Activated naive CD4-positive, alpha-beta T cell treated with anti-CD3 and anti-CD28 coated beads, Interleukin-2, amount 50 U/mL, for 16 hours (primary cell): ENCODE measurements at regions not wholly inside any gene's neighbourhood (a gene's known extent, or its start where the extent isn't known, plus 50 kb on each side); places are given as distances from the start of the nearest gene placed in this dataset.
A peak's percentile ranks its signal among the peaks of the same experiment; 100 is the strongest.
"Not testable (repeated sequence)": the region's sequence is repeated elsewhere in the genome, so short reads cannot be mapped to it uniquely, and the experiment has no call there.

Experiments
- DNase-seq: peaks from one replicate; pipeline ENCODE4 v3.0.0-alpha.2; 2020

DNA sequence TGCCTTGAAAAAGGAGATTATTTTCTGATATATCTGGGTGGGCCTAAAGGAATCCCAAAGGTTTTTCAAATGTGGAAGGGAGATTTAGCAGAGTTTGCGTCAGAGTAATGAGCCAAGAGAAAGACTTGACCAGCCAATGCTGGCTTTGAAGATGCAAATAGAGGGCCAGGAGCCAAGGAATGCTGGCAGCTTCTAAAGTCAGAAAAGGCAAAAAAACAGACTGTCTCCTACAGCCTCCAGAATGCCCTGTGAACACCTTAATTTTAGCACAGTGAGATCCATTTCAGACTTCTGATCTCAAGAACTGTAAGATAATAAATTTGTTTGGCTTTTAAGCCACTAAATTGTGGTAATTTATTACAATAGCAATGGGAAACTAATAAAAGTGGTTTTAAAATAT, 122.6 kb upstream of the FREM1 start:
- DNase-seq: no peak

DNA sequence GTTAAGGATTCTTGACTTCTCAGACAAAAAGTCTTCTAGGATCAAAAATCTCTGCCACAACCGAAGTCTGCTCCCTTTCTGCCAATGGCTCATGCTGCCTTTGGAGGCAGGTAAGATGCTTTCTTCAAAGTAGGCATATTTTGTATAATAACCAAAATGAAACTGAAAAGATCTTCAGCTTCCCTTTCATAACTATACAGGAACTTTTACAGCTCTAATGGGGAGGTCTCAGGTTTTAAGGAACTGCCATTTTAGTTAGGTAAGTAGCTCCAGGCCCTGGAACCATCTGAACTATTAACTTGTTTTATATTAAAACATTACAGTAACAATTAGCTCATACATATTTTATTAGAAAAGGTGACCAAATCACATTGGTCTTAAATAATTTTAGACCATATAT, 110.9 kb upstream of the FREM1 start:
- no peak for DNase-seq

DNA sequence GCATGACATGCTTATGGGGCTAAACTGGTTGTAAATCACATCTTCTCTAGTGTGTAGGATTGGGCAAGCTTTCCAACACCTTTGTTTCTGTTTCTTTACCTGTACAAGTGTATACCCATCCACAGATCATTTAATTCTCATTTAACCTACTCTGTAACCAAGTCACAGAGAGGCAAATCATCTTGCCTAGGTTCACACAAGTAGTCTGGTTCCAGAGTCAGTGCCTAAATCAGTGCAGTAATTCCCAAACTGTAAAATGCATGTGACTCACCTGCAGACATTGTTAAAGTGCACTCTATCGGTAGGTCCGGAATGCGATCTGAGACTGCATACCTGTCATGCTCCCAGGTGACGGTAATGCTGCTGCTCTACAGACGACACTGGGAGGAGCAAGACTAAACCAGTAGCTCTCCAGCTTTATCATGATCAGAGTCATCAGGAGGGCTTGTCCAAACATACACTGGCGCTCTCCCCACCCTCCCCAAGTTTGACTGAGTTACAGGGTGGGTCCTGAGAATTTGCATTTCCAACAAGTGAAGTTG, 107.9 kb upstream of the FREM1 start:
- no peak for DNase-seq

DNA sequence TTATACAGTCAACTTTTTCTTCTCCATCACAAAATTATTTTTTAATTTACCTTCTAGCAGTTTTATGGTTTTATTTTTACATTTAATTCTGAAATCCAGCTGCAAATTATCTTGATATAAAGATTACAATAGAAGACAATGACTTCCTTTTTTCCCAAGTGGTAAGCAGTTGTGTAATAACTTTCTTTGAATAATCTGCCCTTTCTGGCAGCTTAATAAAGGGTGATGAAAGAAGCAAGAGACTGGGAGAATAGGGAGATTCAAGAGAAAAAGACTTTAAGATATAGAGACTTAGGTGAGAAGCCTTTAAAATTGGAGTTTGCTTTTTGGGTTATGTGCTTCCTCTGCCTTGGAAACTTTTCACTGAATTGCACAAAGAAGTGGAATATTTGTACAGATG, 100.4 kb upstream of the FREM1 start:
- DNase-seq: no peak

DNA sequence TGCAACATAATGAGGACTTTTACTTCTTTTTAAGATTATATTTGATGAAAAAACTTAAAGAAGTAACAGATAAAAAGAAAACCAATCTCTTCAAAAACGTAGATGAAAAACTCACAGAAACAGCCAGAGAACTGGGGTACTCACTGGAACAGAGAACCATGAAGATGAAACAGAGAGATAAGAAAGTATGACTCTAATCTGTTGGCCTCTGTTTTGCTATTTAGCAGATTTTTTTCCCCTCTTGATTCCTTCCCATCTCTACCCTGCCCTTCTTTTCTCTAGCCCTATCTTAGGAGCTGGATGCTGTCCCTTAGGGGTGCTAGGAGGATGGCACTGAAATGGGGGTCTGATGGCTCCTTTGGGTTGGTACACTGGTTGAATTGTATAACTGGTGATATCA, 97.5 kb upstream of the FREM1 start:
- no peak for DNase-seq

DNA sequence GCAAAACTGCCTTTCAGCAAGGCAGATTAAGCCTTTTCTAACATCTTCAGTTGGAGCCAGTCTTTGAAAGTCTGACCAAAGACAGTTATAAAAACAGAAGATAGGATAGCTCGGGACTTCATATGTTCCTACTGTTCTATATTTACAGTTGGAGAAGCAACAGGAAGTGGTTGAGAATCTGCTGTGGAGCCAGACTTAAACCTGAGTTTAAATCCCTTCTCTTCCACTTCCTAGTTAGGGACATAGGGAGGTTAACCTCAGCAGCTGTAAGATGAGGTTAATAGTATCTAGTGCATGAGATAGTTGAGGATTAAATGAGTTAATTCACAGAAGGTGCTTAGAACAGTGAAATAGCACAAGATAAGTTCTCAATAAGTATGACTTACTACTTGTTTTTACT, 84.5 kb upstream of the FREM1 start:
- DNase-seq: no peak

DNA sequence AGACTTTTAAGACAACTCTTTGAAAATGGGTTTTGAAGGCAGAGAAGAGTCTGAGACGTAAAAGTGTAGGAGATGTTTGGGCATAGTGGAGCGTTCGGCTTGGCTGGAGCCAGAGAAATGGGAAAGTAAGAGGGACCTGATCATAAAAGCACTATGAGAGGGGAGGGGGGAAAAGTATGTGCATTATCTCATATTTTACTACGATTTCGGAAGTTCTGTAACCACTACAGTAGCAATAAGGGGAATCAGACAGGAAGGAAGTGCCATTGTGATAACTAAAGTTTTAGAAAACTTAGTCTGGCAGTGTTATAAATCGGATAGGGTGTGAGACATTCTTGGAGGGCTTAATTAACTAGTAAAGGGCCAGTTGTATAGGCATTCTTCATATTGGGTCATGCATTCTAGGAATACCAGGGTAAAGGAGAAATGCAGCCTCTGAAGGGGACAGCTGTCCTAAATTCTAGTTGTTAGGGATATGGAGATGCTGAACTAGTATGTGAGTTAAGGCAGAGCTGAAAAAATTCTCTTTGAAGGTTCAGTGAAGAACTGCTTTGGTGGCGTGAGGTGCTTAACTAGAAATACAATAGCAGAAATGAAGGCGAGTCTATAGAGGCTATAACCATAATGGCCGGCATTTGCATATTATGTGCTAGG, 83.8 kb upstream of the FREM1 start:
- no peak for DNase-seq

DNA sequence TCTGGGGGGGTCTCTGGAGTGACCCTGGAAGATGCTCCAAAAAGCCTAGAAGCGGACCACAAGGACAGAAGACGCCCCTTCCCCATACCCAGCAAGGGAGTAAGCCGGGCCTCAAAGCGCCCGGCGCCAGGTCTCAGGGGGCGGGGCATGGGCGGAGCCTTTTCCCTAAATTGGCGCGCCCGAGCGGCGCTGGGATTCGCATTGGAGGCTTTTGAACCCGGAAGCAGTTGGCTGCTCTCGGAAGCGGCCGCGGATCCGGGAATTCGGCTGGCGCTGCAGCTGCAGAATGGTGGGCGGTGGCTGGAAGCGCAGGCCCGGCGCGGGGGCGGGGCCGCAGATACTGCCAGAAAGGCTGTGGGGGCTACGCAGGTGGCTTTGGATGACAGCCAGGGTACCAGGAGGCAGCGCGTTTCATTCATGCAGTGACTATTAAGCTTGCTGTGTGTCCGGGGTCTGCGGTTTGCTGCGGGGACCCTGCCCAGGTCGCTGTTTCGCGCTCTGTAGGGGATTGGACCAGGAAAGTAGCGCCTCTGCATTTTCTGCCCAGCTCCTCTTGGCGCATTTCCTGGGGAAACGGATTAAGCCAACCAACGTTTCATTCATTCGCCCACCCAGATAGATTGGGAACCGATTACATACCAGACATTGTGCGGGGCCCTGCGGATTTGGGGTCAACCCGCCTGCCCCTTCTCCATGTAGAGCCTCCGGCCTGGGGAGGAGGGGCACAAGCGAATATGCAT, 83.0 kb upstream of the FREM1 start:
- DNase-seq: peak; percentile 49

DNA sequence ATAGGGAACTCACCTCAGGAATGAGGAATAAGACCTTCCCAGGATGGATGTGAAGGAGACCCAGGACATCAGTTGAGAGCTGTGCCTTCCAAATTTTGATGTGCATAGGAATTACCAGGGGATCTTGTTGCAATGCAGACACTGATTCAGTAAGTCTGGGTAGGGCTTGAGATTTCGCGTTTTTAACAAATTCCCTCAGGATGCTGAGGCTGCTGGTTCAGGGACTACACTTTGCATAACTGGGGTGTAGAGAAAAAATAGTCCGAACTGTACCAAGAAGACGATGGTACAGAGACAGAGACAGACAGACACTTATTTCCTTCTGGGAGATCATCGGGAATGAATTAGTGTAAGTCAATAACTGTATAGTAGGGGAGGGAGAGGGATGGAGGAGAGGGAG, 82.3 kb upstream of the FREM1 start:
- DNase-seq: no peak

DNA sequence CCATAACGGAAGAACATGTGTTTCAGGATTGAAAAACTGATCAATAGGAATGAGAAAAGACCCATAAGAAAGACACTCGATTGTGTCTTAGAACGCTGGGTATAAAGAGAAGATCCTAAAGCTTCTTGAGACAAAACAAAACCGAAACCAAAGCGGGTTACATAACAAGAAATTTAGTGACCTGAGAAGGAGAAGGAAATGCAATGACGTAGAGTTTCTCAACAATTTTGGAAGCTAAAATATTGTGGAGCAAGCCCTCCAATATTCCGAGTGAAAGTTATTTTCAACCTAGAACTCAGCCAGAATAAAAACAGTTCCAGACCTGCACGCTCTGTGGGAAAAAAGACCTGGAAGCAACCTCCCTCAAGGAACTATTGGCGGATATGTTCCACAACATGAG, 81.9 kb upstream of the FREM1 start:
- DNase-seq: no peak

DNA sequence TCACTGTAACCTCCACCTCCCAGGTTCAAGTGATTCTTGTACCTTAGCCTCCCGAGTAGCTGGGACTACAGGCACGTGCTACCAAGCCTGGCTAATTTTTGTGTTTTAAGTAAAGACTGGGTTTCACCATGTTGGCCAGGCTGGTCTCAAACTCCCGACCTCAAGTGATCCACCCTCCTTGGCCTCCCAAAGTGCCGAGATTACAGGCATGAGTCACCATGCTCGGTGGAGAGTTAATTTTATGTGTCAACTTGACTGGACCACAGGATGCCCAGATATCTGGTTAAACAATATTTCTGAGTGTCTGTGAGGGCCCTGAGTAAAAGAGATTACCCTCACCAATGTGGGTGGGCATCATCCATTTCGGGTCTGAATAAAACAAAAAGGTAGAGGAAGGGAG, 80.4 kb upstream of the FREM1 start:
- not testable (repeated sequence) for DNase-seq

DNA sequence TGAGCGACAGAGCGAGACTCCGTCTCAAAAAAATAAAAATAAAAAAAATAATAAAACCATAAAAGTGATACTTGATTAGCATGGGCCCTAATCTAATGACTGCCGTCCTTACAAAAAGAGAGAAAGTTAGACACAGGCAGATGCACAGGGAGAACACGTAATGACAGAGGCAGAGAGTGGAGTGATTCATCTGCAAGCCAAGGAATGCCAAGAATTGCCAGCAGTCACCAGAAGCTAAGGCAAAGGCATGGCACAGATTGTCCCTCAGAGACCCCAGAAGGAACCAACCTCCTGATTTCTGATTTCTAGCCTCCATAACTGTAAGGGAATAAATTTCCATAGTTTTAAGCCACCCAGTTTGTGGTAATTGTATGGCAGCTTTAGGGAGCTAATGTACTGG, 79.6 kb upstream of the FREM1 start:
- DNase-seq: no peak

DNA sequence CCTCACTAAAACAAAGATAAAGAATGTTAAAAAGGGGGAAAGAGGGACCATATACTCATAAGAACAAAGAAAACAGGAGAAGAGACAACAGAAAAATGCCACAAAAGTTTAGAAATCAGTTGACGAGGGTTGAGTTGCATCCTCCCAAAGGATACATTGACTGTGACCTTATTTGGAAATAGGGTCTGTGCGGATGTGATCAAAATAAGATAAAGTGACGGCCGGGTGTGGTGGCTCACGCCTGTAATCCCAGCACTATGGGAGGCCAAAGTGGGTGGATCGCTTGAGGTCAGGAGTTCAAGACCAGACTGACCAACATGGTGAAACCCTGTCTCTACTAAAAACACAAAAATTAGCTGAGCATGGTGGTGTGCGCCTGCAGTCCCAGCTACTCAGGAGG, 79.1 kb upstream of the FREM1 start:
- not testable (repeated sequence) for DNase-seq

DNA sequence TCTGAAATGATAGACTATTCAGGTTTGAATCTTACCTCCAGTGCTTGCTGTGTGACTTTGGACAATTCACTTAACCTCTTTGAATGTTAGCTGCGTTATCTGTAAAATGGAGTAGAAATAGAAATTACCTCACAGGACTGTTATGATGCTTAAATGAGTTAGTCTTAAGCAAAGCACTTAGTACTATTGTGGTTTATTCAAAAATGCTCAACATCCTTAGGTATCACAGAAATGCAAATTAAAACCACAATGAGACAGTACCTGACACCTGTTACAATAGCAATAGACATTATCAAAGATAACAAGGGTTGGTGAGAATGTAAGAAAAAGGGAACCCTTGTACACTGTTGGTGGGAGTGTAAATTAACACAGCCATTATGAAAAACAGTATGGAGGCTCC, 77.6 kb upstream of the FREM1 start:
- DNase-seq: no peak

DNA sequence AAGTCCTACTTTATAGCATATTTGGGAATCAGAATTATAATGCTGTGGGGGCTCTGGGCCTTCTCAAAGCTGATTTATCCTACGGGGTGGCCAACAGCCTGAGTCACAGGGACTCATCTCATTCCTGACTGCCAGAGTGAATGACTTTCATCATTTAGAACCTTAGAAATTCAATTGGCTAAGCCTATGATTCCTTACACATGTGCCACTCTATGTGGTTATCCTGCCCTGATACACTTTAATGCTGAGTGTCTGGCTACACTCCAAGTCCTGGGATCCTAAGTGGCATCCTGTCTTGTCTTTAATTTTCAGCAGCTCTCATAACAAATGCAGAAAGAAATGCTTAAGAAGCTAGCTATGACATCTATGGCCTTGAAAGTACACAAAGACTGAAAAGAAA, 75.2 kb upstream of the FREM1 start:
- DNase-seq: no peak

DNA sequence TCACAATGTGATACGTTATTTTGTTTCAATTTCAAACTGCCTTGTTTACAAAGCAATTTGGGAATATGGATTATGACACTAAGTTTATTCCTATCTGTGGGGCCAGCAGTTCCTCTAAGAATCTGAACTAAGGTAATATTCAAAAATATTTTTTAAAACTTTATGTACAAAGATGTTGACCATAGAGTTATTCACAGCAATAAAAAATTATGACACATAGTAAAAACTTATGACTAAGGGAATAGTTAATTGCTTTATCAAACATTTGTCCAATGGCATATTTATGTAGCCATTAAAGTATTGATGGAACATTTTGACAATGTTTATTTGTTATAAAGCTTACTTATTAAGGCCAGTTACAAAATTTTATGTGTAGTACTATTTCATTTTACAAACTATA, 73.4 kb upstream of the FREM1 start:
- DNase-seq: no peak

DNA sequence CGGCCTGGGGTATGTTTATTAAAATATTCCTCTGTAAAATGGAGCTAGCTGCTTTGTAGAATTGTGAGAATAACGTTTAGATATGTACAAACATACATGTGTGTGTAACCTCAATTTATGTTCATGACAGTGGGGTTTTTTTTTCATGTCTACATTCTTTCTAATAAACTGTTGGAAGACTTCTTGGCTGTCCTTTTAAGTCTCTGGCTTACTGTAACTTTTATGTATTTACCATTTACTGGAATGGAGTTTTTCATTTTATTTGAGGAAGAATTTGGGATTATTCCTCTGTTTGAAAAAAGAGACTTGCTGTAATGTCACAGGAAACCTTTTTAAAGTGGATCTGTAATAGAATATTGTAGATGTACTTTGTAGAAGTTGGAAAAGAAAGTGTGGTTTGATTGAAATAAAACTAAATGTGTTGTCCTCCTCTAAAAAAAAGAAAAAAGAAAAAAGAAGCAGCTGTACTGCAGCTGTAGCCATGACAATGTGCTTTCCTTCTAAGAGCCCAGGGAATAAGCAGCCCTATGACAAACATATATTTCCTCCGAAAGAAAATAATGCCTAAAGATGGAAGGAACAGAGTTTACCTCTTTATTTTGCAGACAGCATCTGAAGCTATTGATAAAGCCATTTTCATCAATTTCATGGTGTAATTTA, 71.2 kb upstream of the FREM1 start:
- DNase-seq: no peak

DNA sequence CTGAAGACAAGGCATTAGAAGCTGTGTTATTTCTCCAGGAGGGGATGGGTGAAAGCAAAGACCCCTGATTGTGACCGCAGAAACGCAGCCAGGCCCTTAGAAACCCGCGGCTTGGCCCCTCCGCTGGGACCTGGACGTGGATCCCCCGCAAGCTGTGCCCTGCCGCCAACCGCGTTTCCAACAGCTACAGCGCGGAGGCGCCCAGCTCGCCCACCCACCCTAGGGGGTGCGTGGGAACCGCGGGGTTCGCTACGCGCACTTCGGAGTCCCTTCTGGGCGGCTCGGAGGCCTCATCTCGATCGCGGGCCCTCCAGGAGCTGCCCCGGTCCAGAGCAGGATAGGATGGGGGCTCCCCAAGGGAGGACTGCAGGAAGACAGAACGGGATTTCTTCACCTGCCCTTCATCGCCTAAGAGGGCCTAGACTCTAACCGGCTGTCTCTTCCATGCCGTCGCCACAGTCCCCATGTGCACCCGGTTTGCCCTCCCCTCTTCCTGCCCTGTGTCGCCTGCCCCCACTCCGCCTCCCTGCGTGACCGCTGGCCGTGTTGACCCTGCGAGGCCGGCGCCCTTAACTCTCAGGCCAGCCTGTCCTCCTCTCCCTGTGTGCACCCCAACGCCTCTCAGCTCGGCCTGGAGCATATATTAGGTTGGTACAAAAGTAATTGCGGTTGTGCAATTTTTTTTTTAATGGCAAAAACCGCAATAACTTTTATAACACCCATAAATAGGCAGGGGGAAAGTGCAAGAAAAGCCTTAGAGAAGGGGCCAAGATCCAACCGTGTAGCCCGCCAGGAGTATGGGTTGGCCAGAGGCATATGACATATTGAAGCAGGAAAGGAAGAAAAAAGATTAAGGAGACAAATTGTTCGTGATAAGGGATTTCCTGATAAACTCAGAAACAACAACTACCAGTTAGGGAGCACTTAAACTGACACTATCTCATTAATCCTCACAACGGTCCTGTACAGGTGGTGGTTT, 68.1 kb upstream of the FREM1 start:
- DNase-seq: no peak

DNA sequence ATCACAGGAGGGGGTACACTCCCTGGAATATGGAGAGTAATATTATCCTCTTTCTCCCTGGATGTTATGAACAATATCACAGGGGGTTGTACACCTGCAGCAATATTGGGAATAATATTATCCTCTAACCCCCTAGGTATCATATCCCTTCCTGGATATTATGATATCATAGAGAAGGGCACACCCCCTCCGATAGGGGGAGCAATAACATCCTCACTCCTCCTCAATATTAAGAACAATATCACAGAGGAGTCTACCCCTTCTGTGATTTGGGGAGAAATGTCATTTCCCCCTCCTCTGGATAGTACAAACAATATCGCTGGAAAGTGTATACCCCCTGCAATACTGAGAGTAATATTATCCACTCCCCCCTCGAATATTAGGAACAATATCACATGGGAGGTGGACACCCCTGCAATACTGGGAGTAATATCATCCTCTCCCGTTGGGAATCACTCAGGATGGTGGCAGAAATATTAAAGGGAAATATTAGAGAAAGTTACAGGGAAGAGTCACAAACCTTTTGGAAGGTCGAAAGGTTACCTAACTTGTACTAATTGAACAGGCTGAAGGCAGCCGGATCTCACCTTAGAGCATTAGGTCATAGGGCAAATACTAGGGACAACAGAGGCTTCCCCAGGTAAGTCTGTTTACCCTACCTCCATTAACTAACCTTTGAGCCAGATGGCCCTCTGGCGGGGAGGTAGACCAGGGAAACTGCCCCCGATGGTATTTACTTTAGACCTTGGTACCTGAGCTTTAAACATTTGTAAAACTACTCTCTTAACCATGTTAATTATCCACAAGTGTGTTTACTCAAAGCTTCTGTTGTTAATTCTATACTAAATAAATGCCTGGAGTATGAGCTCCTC, 57.5 kb upstream of the FREM1 start:
- no peak for DNase-seq

DNA sequence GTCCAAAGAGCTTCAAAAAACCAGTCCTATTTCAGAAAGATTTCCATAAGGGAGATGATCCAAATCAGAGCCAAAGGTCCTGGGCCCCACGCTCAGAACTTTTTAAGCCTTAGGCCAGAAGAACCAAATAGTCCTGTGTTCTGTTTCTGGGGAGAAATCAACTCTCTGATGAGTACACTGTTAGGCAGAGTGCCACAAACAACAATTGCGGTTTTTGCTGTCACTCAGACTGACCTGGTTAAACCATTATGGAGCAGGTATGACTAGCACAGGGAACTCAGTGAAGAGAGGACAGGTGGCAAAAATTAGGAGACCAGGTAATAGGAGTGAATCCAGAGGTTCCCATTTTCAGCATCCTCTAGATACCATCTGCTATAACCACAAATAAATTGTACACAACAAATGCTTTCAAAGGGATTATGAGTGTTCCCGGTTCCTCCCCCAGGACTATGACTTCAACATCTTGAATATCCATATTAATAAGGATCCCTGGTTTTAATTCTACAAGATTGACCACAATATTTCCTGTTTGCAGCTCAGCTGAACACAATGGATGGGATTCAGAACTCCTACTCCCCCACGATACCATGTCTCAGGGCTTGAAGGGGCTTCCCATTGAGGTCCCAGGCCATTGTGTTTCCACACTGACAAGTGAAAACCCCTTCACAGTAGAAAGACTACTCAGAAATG, 52.1 kb upstream of the FREM1 start:
- no peak for DNase-seq

DNA sequence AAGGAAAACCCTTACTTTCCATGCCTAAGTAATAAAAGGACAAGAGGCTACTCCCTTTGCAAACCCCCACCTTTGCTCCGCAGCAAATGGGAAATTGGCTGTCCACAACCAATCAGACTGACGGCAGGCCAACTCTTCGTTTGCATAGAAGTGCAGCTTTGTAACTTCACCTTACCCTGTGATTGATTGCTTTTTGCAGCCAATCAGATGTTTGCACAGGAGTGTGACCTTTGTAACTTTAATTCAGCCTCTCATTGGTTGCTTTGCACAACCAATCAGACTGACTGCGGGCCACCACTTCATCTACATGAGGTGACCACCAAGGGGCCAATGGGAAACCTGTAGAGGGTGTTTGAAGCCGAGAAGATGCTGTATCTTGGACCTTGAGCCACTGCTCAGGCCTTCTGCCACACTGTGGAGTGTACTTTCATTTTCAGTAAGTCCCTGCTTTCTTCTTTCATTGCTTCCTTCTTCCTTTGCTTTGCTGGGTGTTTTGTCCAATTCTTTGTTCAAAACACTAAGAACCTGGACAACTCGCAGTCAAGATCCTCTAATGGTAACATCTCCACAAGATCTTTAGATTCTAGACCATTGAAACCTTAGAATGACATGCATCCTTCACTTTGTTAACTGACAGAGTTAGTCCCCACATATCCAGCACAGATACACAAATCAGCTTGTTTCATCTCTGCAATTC, 51.3 kb upstream of the FREM1 start:
- DNase-seq: no peak
